Suprapubic skin (tissue), 3 donors: ENCODE measurements at regions not wholly inside any gene's neighbourhood (a gene's known extent, or its start where the extent isn't known, plus 50 kb on each side); places are given as distances from the start of the nearest gene placed in this dataset.

ENCODE experiments used
- CTCF ChIP-seq, 2 donors: fragments of 200-600 bp in 1 of 2; fragments of 450-650 bp in 1 of 2; sonication (generic) in 1 of 2; IDR thresholded peaks; one replicate each; pipeline ENCODE4 v1.5.1; 2016 to 2019; ENCODE audit warnings: antibody characterized with exemption in 2 of 2, mild to moderate bottlenecking in 1 of 2, moderate library complexity in 1 of 2
- EP300 ChIP-seq: sonication (generic); formaldehyde crosslinking; IDR thresholded peaks from one replicate; pipeline ENCODE4 v1.6.1; 2017; ENCODE audit warnings: antibody characterized with exemption

GRCh38 chr13:68627379-68627778, 1397.2 kb upstream of the PCDH9 start:
- TF ChIP-seq CTCF (IDR thresholded peaks at IDR 0.05), result no peak
- no peak for TF ChIP-seq EP300
